Lower lobe of right lung (tissue), 2 donors: ENCODE measurements at regions not wholly inside any gene's neighbourhood (a gene's known extent, or its start where the extent isn't known, plus 50 kb on each side); places are given as distances from the start of the nearest gene placed in this dataset.

Source experiments
- ATAC-seq, 2 donors: fragments of 200-7000 bp; cut with Tn5 transposase; one replicate each; pipeline ENCODE4 v1.9.1; 2020 to 2022; ENCODE audit warnings: mild to moderate bottlenecking in 2 of 2, moderate library complexity in 2 of 2
- DNase-seq: peaks from one replicate; pipeline ENCODE4 v3.0.0-alpha.2; 2020
- H3K27ac ChIP-seq: fragments of 200-600 bp; one replicate; pipeline ENCODE4 v1.8.0; 2022
- H3K27me3 ChIP-seq: fragments of 200-600 bp; one replicate; pipeline ENCODE4 v1.8.0; 2022; ENCODE audit warnings: low read depth
- H3K36me3 ChIP-seq: fragments of 200-600 bp; one replicate; pipeline ENCODE4 v1.8.0; 2022; ENCODE audit warnings: mild to moderate bottlenecking
- H3K4me1 ChIP-seq: fragments of 200-600 bp; one replicate; pipeline ENCODE4 v1.8.0; 2022
- H3K4me3 ChIP-seq: fragments of 200-600 bp; one replicate; pipeline ENCODE4 v1.8.0; 2022; ENCODE audit warnings: mild to moderate bottlenecking
- H3K9me3 ChIP-seq: fragments of 200-600 bp; one replicate; pipeline ENCODE4 v1.8.0; 2022
- CTCF ChIP-seq: fragments of 200-600 bp; IDR thresholded peaks from one replicate; pipeline ENCODE4 v1.8.0; 2022; ENCODE audit warnings: antibody characterized with exemption, mild to moderate bottlenecking
- intact Hi-C: fragments of 100-400 bp; cut with DNase I; formaldehyde crosslinking; loops from one replicate; pipeline ENCODE4 v1.11.0; 2022
- donor health status: DM: no; HTN: yes; CAD: no; lungs with severe emphysema.

- no peaks in the 10 kb centered on the region for H3K27me3 ChIP-seq
- H3K36me3 ChIP-seq, result no peaks in the 10 kb centered on the region
- no peaks in the 10 kb centered on the region for H3K4me1 ChIP-seq
- no peak overlapping the region for H3K27ac ChIP-seq
- no peak for TF ChIP-seq CTCF
- ATAC-seq (no peak), DNase-seq (no peak)
- no peaks in the 10 kb centered on the region for H3K9me3 ChIP-seq
- no peak overlapping the region for H3K4me3 ChIP-seq
- intact Hi-C loops, result no loop called here
Measured at GRCh38 chr1:219542828-219543518, 69.9 kb downstream of the ZC3H11B start.

GRCh38 chr1:219541946-219542345, 71.0 kb downstream of the ZC3H11B start:
- H3K4me1 ChIP-seq, result no peaks in the 10 kb centered on the region
- H3K36me3 ChIP-seq, result no peaks in the 10 kb centered on the region
- H3K4me3 ChIP-seq, result no peak overlapping the region
- H3K27me3 ChIP-seq, result no peaks in the 10 kb centered on the region
- intact Hi-C loops, result no loop called here
- no peaks in the 10 kb centered on the region for H3K9me3 ChIP-seq
- ATAC-seq (no peak), DNase-seq (no peak)
- no peak overlapping the region for H3K27ac ChIP-seq
- no peak for TF ChIP-seq CTCF

- no peak for TF ChIP-seq CTCF
- no peak overlapping the region for H3K4me3 ChIP-seq
- DNase-seq (no peak), ATAC-seq (no peak)
- no peaks in the 10 kb centered on the region for H3K27me3 ChIP-seq
- no peak overlapping the region for H3K27ac ChIP-seq
- H3K9me3 ChIP-seq, result no peaks in the 10 kb centered on the region
- no peaks in the 10 kb centered on the region for H3K4me1 ChIP-seq
- intact Hi-C loops, result no loop called here
- H3K36me3 ChIP-seq, result no peaks in the 10 kb centered on the region
Measured at GRCh38 chr1:219539645-219540254, 73.2 kb downstream of the ZC3H11B start.

GRCh38 chr1:219538886-219539285, 74.0 kb downstream of the ZC3H11B start:
- H3K27me3 ChIP-seq, result no peaks in the 10 kb centered on the region
- no peak overlapping the region for H3K27ac ChIP-seq
- no peak overlapping the region for H3K4me3 ChIP-seq
- no peaks in the 10 kb centered on the region for H3K4me1 ChIP-seq
- no peak for ATAC-seq
- no peak for DNase-seq
- H3K9me3 ChIP-seq, result no peaks in the 10 kb centered on the region
- TF ChIP-seq CTCF, result no peak
- intact Hi-C loops, result no loop called here
- H3K36me3 ChIP-seq, result no peaks in the 10 kb centered on the region

GRCh38 chr1:219537223-219537631, 75.7 kb downstream of the ZC3H11B start:
- no peaks in the 10 kb centered on the region for H3K27me3 ChIP-seq
- no peak for ATAC-seq
- no peaks in the 10 kb centered on the region for H3K9me3 ChIP-seq
- no peak for DNase-seq
- no peak overlapping the region for H3K27ac ChIP-seq
- intact Hi-C loops, result no loop called here
- TF ChIP-seq CTCF, result no peak
- H3K36me3 ChIP-seq, result no peaks in the 10 kb centered on the region
- H3K4me3 ChIP-seq, result no peak overlapping the region
- no peaks in the 10 kb centered on the region for H3K4me1 ChIP-seq
